ENCODE measurements at regions not wholly inside any gene's neighbourhood (a gene's known extent, or its start where the extent isn't known, plus 50 kb on each side); places are given as distances from the start of the nearest gene placed in this dataset.
"Not testable (repeated sequence)": the region's sequence is repeated elsewhere in the genome, so short reads cannot be mapped to it uniquely, and the experiment has no call there.

GRCh38 chr1:121556560-121556959 lies 371.8 kb downstream of the SRGAP2C start:
- H3K27me3 ChIP-seq (ENCODE audit: control insufficient read depth, insufficient read depth, low read length); H4K91ac ChIP-seq (ENCODE audit: insufficient read depth, low read depth, low read length); in situ Hi-C loops (cut with MboI; ENCODE audit: low sequenced_read_pairs); H2AFZ ChIP-seq (replicated peaks; ENCODE audit: low read length, poor library complexity); H3K27ac ChIP-seq (ENCODE audit: insufficient read depth, low read length); H2BK15ac ChIP-seq (ENCODE audit: low read depth, low read length); H3K4me2 ChIP-seq (ENCODE audit: low read depth, low read length); ATAC-seq (ENCODE audit: low read depth); H3K4ac ChIP-seq (ENCODE audit: low read depth, low read length); DNase-seq; H3K36me3 ChIP-seq (ENCODE audit: control insufficient read depth, insufficient read depth, low read length); H3K79me1 ChIP-seq (ENCODE audit: low read depth in 1 of 2, low read length in 2 of 2); CTCF ChIA-PET; H4K8ac ChIP-seq (ENCODE audit: low read depth in 2 of 2, low read length in 2 of 2); H3K9ac ChIP-seq (ENCODE audit: low read depth, low read length); POLR2A ChIA-PET (ENCODE audit: unreplicated experiment); H3K4me3 ChIP-seq (ENCODE audit: insufficient read depth, low read depth, low read length); H3K56ac ChIP-seq (ENCODE audit: extremely low read depth, insufficient read depth, low read length); H3K9me3 ChIP-seq (ENCODE audit: control insufficient read depth, insufficient read depth, low read length); dilution Hi-C loops (cut with HindIII; ENCODE audit: low sequenced_read_pairs, unreplicated experiment); H2AK9ac ChIP-seq (replicated peaks; ENCODE audit: low read depth, low read length, poor library complexity); H2BK5ac ChIP-seq (ENCODE audit: low read depth, low read length, poor library complexity, severe bottlenecking); H3K4me1 ChIP-seq (ENCODE audit: control insufficient read depth, insufficient read depth, low read length); H2AK5ac ChIP-seq (ENCODE audit: low read depth, low read length); H3K23ac ChIP-seq (ENCODE audit: low read depth, low read length); H3K14ac ChIP-seq (replicated peaks; ENCODE audit: low read depth, low read length); H4K5ac ChIP-seq (ENCODE audit: low read depth, low read length); H3K18ac ChIP-seq (ENCODE audit: low read depth, low read length); H2BK120ac ChIP-seq (ENCODE audit: low read depth, low read length); H2BK20ac ChIP-seq (ENCODE audit: low read depth, low read length); H3K9me1 ChIP-seq (ENCODE audit: insufficient read depth, low read length); H4K20me1 ChIP-seq (ENCODE audit: insufficient read depth, low read length); BruUV-seq (replicated peaks): not testable (repeated sequence)
- no CpG with 5 or more reads among the region's 1 CpG for WGBS, 2 experiments (ENCODE audit: extremely low coverage in 2 of 2, insufficient read length in 1 of 2)
- intact Hi-C loops (cut with micrococcal nuclease) = loop anchor here (5.0 kb wide), 2 partner anchors 39 to 84 kb away; no protein-coding TSS in a partner anchor
- peak; percentile 80 for TF ChIP-seq MAFK (IDR thresholded peaks at IDR 0.05; ENCODE audit: low read depth, low read length)

GRCh38 chr1:121558034-121558433 lies 373.3 kb downstream of the SRGAP2C start:
- H3K14ac ChIP-seq (replicated peaks; ENCODE audit: low read depth, low read length); H2BK120ac ChIP-seq (ENCODE audit: low read depth, low read length); H3K27ac ChIP-seq (ENCODE audit: insufficient read depth, low read length); BruUV-seq (replicated peaks); CTCF ChIA-PET; H3K9me1 ChIP-seq (ENCODE audit: insufficient read depth, low read length); H3K36me3 ChIP-seq (ENCODE audit: control insufficient read depth, insufficient read depth, low read length); H4K5ac ChIP-seq (ENCODE audit: low read depth, low read length); H3K27me3 ChIP-seq (ENCODE audit: control insufficient read depth, insufficient read depth, low read length); H4K91ac ChIP-seq (ENCODE audit: insufficient read depth, low read depth, low read length); H3K4me3 ChIP-seq (ENCODE audit: insufficient read depth, low read depth, low read length); dilution Hi-C loops (cut with HindIII; ENCODE audit: low sequenced_read_pairs, unreplicated experiment); H3K56ac ChIP-seq (ENCODE audit: extremely low read depth, insufficient read depth, low read length); H3K9ac ChIP-seq (ENCODE audit: low read depth, low read length); H2AK9ac ChIP-seq (replicated peaks; ENCODE audit: low read depth, low read length, poor library complexity); H2AK5ac ChIP-seq (ENCODE audit: low read depth, low read length); POLR2A ChIA-PET (ENCODE audit: unreplicated experiment); H3K4me2 ChIP-seq (ENCODE audit: low read depth, low read length); H3K9me3 ChIP-seq (ENCODE audit: control insufficient read depth, insufficient read depth, low read length); in situ Hi-C loops (cut with MboI; ENCODE audit: low sequenced_read_pairs); H2BK5ac ChIP-seq (ENCODE audit: low read depth, low read length, poor library complexity, severe bottlenecking); H2AFZ ChIP-seq (replicated peaks; ENCODE audit: low read length, poor library complexity); DNase-seq; H3K4ac ChIP-seq (ENCODE audit: low read depth, low read length); H2BK15ac ChIP-seq (ENCODE audit: low read depth, low read length); H3K79me1 ChIP-seq (ENCODE audit: low read depth in 1 of 2, low read length in 2 of 2); ATAC-seq (ENCODE audit: low read depth); H4K8ac ChIP-seq (ENCODE audit: low read depth in 2 of 2, low read length in 2 of 2); H3K23ac ChIP-seq (ENCODE audit: low read depth, low read length); H3K4me1 ChIP-seq (ENCODE audit: control insufficient read depth, insufficient read depth, low read length); H4K20me1 ChIP-seq (ENCODE audit: insufficient read depth, low read length); H2BK20ac ChIP-seq (ENCODE audit: low read depth, low read length); H3K18ac ChIP-seq (ENCODE audit: low read depth, low read length): not testable (repeated sequence)
- WGBS, 2 experiments (ENCODE audit: extremely low coverage in 2 of 2, insufficient read length in 1 of 2) = 83% methylated on average over 1 of the region's 1 CpG; no CpG with 5 or more reads in 1 of the 2 experiments
- intact Hi-C loops (cut with micrococcal nuclease) = loop anchor here (5.0 kb wide), 2 partner anchors 41 to 86 kb away; no protein-coding TSS in a partner anchor
